Kasumi-1 (cell line): ENCODE measurements at regions not wholly inside any gene's neighbourhood (a gene's known extent, or its start where the extent isn't known, plus 50 kb on each side); places are given as distances from the start of the nearest gene placed in this dataset.
"Not testable (repeated sequence)": the region's sequence is repeated elsewhere in the genome, so short reads cannot be mapped to it uniquely, and the experiment has no call there.

Experiments used
- DNase-seq, 2 experiments: peaks; one replicate each; lab custom pipeline; 2025; lab: John Stamatoyannopoulos, UW

DNA sequence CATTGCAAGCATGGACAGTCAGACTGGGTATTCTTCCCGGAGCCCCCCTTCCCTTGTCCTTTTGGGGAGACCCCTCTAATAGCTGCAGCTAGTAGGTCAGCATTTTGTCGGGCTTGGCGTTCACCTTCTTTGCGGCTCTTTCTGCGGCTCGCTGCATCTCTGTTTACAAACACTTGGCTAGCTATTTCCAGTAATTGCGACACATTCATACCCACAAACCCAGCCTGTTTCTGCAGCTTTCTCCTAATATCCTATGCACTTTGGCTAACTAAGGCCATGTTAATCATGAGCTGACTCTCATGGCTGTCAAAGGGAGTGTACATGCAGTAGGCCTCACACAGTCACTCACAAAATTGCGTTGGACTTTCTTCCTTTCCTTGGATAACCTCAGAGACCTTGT lies 716.4 kb downstream of the AMY1C start:
- no peak for DNase-seq

- DNase-seq = no peak
Measured at GRCh38 chr1:104467590-104467989, 717.9 kb downstream of the AMY1C start.

DNA sequence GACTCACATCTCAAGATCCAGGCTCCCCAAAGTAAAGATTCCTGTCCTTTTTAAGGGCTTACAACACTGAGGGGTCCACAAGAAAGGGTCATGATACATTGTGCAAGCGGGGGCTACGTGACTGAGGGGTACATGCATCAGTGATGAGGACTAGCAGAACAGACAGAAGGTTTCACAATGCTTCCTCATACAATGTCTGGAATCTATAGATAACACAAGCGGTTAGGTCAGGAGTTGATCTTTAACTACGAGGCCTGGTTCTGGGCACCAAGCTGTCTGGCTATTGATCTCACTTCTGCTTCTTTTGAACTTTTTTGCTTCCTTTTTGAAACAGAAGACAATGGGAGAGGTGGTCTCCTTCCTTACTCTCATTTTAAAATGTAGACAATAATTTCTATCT lies 718.6 kb downstream of the AMY1C start:
- DNase-seq = peak; percentile 3 to 14

DNA sequence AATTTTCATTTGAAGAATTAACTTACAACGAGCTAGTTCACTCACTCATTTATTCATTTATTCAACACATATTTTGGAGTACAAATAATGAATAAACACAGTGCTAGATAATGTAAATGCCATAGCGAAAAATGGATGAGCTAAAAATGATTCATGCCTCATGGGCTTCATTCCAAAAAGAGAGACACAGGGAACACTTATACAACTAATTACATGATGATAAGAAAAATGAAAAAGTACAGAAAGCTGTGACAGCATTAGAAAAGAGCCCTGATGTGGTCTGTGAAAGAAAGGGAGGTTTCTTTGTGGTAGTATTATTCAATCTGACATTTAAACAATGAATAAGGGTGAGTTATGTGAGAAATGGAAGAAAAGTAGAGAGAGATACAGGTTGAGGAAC lies 726.4 kb downstream of the AMY1C start:
- no peak for DNase-seq

DNA sequence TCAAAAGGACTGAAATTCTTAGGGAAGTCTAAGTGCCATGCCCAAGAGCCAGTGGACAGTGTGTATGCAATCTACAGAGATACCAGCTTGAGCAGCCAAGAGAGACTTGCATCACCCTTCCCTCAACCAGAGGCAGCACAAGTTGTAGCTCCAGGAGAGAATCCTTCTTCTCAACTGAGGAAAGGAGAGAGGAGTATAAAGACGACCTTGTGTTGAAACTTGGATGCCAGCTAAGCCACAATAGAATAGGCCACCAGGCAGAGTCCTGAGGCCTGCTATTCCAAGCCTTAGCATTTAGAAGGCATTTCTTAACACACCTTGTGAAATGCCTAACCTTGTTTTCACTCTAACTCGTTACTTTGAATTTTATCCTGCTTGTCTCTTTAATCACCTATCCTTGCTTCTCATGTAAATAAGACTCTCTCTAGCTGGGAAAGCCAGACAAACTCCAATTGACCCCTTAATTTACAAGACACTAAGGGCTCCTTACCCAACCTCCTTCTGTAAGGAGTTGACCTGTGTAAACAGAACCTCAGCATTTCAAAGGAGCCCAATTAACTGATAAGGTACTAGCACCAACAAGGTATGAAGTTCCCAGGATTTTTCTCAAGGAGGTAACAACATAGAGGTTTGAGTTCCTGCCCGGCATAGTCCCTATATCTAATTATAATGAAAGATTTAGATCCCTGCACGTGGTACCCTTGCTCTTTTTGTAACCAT lies 738.8 kb downstream of the AMY1C start:
- no peak for DNase-seq

GRCh38 chr1:104526158-104526795 lies 776.6 kb downstream of the AMY1C start:
- no peak for DNase-seq

- no peak for DNase-seq
Measured at GRCh38 chr1:104531990-104532389, 782.3 kb downstream of the AMY1C start.

GRCh38 chr1:104574620-104575019 lies 824.9 kb downstream of the AMY1C start:
- no peak for DNase-seq

GRCh38 chr1:104592926-104593325 lies 843.2 kb downstream of the AMY1C start:
- DNase-seq = no peak

DNA sequence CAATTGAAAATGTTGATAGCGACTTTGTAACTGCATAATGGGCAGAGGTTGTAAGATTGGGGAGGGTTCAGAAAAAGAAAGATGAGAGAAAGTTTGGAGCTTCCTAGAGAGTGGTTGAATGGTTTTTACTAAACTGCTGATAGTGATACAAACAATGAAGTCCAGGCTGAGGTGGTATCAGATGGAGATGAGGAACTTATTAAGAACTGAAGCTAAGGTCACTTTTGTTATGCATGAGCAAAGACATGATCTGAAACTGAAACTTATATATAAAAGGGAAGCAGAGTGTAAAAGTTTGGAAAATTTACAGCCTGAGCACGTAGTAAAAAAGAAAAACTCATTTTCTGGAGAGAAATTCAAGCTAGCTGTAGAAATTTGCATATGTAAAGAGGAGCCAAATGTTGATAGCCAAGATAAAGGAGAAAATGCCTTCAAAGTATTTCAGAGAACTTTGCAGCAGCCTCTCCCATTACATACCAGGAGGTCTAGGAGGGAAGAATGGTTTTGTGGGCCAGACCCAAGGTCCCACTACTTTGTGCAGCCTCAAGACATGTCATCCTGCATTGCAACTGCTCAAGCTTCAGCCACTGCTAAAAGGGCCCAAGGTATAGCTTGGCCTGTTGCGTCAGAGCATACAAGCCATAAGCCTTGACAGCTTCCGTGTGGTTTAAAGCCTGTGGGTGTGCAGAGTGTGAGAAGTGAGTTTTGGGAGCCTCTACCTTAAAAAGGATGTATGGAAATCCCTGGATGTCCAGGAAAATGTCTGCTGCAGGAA lies 843.9 kb downstream of the AMY1C start:
- no peak for DNase-seq

DNA sequence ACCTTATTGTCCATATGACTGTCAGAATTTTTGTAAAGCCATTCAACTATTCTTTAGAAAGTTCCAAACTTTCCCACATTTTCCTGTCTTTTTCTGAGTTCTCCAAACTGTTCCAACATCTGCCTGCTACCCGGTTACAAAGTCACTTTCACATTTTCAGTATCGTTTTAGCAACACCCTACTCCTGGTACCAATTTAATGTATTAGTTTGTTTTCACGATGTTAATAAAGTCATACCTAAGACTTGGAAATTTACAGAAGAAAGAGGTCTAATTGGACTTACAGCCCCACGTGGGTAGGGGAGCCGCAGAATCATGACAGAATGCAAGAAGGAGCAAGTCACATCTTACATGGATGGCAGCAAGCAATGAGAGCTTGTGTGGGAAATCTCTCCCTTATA lies 867.8 kb downstream of the AMY1C start:
- no peak for DNase-seq

GRCh38 chr1:104621221-104621620 lies 871.5 kb downstream of the AMY1C start:
- DNase-seq = no peak

DNA sequence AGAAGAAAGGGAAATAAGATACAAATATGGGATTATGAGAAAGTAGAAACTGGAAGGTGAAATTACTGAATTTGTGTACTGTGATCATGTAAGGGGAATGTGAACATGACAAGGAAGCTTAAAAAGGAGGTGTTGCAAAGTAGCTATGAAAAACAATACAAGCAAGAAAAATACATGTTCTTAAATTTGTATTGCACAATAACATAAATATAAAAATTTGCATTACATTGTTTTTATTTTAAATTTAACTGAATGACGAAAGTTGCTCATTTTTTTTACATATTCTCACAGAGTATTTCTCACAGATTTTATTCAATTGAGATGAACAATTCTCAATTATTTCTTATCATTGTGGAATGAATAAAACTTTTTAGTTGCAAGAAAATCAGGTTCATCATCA lies 874.8 kb downstream of the AMY1C start:
- no peak for DNase-seq

DNA sequence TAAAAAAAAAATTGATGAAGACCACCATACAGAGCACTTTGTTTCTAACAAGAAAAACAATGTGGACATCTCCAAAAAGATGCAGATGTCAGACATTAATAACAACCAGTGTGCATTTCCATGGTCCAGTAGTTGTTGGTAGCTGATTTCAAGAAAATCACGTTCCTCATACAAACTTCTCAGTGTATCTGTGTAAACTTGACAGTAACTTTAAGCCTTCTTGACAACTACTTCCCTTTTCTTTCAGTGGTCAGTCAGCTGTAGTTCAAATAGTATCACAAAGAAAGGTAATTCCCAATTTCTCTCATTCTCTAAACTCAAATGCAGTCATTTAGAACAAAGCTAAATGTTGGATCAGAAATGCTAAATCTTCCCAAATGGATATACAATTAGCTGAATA lies 879.9 kb downstream of the AMY1C start:
- peak in 1 of 2 experiments; percentile 14 for DNase-seq

GRCh38 chr1:104630567-104631149 lies 881.0 kb downstream of the AMY1C start:
- DNase-seq = no peak

DNA sequence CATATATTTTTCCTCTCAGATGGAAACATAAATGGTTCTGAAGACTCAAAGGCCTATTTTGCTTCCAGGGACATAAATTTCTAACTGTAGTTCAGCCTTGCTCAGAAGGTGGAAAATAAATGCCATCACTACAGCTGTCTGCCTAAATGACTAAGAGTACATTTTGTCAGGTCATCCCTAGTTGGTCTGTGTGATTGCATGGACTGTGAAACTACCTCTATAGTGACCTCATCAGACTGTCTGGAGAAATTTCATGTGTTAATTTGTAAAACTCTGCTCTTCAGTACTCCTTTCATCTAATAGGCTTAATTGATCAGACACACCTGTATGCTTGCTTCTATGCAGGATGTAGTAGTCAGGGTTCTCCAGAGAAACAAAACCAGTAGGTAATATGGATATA lies 886.9 kb downstream of the AMY1C start:
- DNase-seq = peak; percentile 32 to 60

DNA sequence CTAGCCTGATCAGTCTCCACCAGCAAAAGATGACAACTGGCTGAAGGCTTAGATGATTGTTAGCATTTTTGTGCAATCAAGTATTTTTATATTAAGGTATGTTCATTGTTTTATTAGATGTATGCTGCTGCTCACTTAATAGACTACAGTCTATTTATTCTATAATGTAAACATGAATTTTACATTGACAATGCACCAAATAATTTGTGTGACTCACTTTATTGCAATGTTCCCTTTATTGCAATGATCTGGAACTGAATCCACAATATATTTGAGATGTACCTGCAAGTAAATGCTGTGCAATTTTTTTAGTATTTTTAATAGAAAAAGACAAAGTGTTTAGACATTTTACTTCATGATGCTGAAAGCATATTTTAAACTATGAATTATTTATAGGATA lies 896.5 kb downstream of the AMY1C start:
- DNase-seq = no peak

DNA sequence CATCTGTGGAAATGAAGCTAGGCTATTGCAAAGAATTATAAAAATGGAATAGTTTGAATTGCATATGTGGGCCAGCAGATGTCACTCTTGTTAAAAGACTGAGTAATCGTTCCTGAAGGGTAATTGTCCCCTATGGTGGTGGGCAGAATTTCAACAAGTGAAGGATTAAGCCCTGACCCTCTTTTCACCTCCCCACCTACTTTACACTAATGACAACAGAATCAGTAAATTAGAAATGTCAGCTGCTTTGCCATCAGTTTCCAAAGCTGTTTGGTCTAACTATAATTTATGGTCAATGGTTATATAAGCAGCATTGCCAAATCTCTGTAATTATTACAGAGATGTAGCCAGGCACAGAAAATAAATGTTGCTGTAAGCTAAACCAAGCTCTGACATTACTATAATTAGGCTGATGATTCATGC lies 898.6 kb downstream of the AMY1C start:
- DNase-seq = peak; percentile 56 to 75

GRCh38 chr1:104664374-104664773 lies 914.7 kb downstream of the AMY1C start:
- DNase-seq = not testable (repeated sequence)

- no peak for DNase-seq
Measured at GRCh38 chr1:104665300-104665699, 915.6 kb downstream of the AMY1C start.

DNA sequence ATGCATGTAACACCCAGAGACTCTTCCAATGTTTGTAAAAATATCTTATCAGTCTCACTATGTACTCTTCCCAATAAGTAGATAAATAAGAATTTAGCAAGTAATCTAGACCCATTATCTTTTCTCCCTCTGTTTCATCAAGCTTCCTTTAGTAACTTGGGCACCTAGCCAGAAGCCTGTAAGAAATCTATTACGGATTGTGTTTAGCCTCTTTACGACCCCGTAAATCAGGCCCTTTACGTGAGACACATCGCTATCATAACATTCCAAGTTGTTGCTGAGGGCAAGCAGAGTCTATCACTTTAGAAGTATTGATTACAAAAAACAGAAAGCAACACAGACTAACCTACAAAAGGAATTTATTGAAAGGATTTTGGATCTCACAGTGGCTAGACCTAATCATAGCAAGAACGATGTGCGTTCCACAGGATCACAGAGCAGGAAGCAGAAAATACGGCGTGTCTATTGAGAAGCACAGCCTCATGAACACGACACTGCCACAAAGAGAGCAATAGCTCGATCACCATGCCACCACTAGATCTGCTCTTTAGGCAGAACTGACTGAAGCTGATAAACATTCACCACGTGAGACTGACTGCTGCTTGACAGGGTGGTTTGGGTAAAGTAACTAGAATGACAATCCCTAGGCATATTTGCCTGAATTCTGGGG lies 922.1 kb downstream of the AMY1C start:
- DNase-seq = no peak

DNA sequence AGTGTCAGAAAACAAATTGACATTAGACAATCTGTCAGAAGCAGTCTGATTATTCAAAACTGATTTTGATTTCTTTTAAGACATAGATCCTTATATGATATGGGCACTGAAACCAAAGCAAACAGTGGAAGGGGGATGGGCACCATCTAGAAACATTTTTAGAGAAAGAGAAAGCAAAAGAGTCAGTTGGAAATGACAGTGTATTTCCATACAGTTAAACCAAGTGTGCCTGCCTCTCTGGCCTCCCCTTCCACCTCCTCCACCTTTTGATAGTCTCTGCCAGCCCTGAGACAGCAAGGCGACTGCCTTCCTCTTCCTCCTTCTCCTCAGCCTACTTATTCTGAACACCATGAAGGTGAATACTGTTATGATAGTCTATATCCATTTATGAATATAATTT lies 949.7 kb downstream of the AMY1C start:
- no peak for DNase-seq
